ENCODE measurements at regions not wholly inside any gene's neighbourhood (a gene's known extent, or its start where the extent isn't known, plus 50 kb on each side); places are given as distances from the start of the nearest gene placed in this dataset.

GRCh38 chr7:9955138-9955537, 1018.5 kb upstream of the PHF14 start:
- no peak for TF ChIP-seq CTCF (conservative IDR thresholded peaks at IDR 0.05)
- H4K91ac ChIP-seq (ENCODE audit: insufficient read length, low read depth, low read length), result no peak overlapping the region
- no CpG with 5 or more reads among the region's 2 CpGs for WGBS (ENCODE audit: extremely low coverage, insufficient read length, low lambda C conversion rate)
- H2BK15ac ChIP-seq (ENCODE audit: low read depth, low read length), result no peak overlapping the region
- Mint-ChIP-seq H3K27me3 (ENCODE audit: low read depth) (no peaks in the 10 kb centered on the region), H3K36me3 (ENCODE audit: insufficient read depth in 1 of 3, low read depth in 3 of 3) (peaks cover 0 to 14% (median 0%) of the 10 kb centered on the region in 3 experiments; a peak in 3 of 7 replicates), H3K4me3 (no peak overlapping the region), H3K4me1 (peaks cover 0 to 7% of the 10 kb centered on the region in 2 experiments; a peak in 2 of 4 replicates), H3K27ac (no peak overlapping the region), H3K9me3 (peaks cover 0 to 3% of the 10 kb centered on the region in 2 experiments; a peak in 3 of 5 replicates)
- no peak overlapping the region for H4K5ac ChIP-seq (ENCODE audit: insufficient read length, low read depth, low read length)
- no peaks in the 10 kb centered on the region for H3K79me2 ChIP-seq (ENCODE audit: insufficient read depth, low read length)
- no peaks in the 10 kb centered on the region for H3K27me3 ChIP-seq (ENCODE audit: insufficient read depth, low read length)
- no peak overlapping the region for H4K8ac ChIP-seq (replicated peaks; ENCODE audit: insufficient read length, low read depth, low read length)
- no peak overlapping the region for H2BK20ac ChIP-seq (ENCODE audit: low read depth, low read length, poor library complexity, severe bottlenecking)
- H3K27ac ChIP-seq (ENCODE audit: insufficient read length, low read depth, low read length), result no peak overlapping the region
- no peak overlapping the region for H3K56ac ChIP-seq (ENCODE audit: insufficient read length, low read depth, low read length)
- no peaks in the 10 kb centered on the region for H3K23me2 ChIP-seq (ENCODE audit: insufficient read length, low read depth, low read length, poor library complexity, severe bottlenecking)
- H2BK120ac ChIP-seq (ENCODE audit: low read depth, low read length, poor library complexity, severe bottlenecking), result no peak overlapping the region
- H3K4me2 ChIP-seq (ENCODE audit: insufficient read depth, insufficient read length, low read length), result no peak overlapping the region
- no peak overlapping the region for H3K4ac ChIP-seq (ENCODE audit: low read depth, low read length)
- no peak overlapping the region for H2BK12ac ChIP-seq (ENCODE audit: insufficient read length, low read depth, low read length)
- no peak overlapping the region for H3K23ac ChIP-seq (ENCODE audit: insufficient read length, low read depth, low read length)
- H2AFZ ChIP-seq (ENCODE audit: low read length), result no peak overlapping the region
- H4K20me1 ChIP-seq (ENCODE audit: control insufficient read depth, insufficient read depth, insufficient read length), result no peaks in the 10 kb centered on the region
- no peaks in the 10 kb centered on the region for H3K9me3 ChIP-seq (ENCODE audit: control insufficient read depth, low read depth, low read length)
- no peak overlapping the region for H2AK5ac ChIP-seq (ENCODE audit: insufficient read length, low read length)
- no peaks in the 10 kb centered on the region; the same call in 1 of the 2 replicates for H3K4me1 ChIP-seq (ENCODE audit: insufficient read depth, low read length)
- H3K9ac ChIP-seq (ENCODE audit: extremely low read depth, insufficient read length, low read length), result no peak overlapping the region
- no peak overlapping the region for H3K18ac ChIP-seq (ENCODE audit: insufficient read length, low read depth, low read length)
- no peak for DNase-seq
- H3K79me1 ChIP-seq (ENCODE audit: insufficient read depth, low read depth, low read length, poor library complexity, severe bottlenecking), result no peaks in the 10 kb centered on the region
- H3K14ac ChIP-seq (ENCODE audit: insufficient read depth, low read length), result no peak overlapping the region
- H3T11ph ChIP-seq (ENCODE audit: low read length), result no peak overlapping the region
- no peak overlapping the region for H2BK5ac ChIP-seq (ENCODE audit: insufficient read length, low read length)

Data from H9 (cell line).